HG02642 (cell line): ENCODE measurements at regions not wholly inside any gene's neighbourhood (a gene's known extent, or its start where the extent isn't known, plus 50 kb on each side); places are given as distances from the start of the nearest gene placed in this dataset.

Source experiments
- ATAC-seq: cut with Tn5 transposase; IDR thresholded peaks from one replicate; pipeline ENCODE4 v1.9.1; 2021; ENCODE audit warnings: mild to moderate bottlenecking; ENCODE audit not compliant: unreplicated experiment, poor library complexity

GRCh38 chr6:66838764-66839163 lies 1131.7 kb upstream of the EYS start:
- ATAC-seq, result no peak

GRCh38 chr6:66825539-66825938 lies 1118.5 kb upstream of the EYS start:
- ATAC-seq, result no peak

DNA sequence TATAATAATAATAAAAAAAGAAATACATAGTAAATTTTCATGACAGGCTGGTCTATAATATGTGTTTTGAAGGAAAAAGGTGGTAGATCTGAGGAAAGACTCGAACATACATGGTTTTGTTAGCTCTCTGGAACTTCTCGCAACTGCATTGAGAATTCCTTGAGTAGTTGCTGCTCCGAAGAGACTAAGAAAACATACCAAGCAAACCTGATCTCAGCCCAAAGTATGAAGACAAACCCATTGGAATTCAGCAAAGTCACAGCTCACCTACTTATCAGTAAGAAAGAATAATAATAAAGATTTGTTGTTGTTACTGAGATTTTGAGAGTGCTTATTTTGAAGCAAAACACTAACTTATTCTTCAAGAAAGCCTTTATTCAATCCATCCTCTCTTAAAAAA lies 1107.1 kb upstream of the EYS start:
- ATAC-seq, result no peak

- ATAC-seq, result no peak
Observed at GRCh38 chr6:66808771-66809170, 1101.7 kb upstream of the EYS start.

DNA sequence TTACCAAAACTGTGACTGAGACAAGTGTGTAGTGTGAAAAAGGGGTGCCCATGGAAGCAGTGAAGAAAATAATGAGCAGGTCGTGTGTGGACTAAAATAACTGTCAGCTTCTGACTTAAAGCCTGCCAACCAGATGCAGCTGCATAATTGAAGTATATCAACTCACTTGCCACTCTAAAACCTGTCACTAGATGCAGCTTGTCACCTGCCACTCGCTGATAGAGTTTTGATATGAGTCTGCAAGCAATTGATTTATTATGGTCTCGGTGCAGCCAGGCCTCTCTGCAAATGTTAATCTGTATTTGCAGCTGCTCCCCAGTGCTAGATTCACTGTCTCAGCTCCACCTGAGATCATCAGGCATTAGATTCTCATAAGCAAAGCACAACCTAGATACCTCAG lies 1090.0 kb upstream of the EYS start:
- ATAC-seq, result no peak

DNA sequence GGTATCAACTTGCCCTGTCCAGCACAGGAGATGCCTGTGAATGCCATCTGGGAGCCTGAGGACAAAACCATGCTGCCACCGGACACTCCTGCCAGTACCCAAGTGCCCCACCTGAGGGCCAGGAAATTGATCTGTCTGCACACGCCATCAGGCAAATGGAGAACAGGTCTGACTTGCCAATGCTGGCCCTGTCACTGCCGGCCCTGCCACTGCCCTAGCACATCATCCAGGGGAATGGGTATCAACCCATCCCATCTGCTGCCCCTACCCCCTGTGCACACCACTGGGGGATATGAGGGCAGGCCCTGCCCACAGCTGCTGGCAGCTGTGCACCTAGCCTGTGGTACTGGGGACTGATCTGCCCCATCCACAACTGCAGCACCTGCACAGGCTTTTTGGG lies 1081.6 kb upstream of the EYS start:
- no peak for ATAC-seq

DNA sequence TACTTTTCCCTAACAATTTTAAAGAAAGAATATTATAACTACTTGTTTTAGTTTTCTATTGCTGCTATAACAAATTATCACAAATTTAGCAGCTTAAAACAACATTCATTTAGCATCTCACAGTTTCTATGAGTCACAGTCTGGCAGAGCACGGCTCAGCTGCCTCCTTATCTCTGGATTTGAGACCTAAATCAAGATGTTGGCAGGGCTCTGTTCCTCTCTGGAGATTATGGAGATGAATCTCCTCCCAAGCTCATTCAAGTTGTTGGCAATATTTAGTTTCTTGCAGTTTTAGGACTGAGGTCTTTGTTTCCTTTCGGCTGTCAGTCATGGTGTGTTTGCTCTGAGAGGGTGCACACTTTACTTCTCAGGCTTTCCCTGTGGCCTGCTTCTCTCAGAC lies 1065.8 kb upstream of the EYS start:
- no peak for ATAC-seq

DNA sequence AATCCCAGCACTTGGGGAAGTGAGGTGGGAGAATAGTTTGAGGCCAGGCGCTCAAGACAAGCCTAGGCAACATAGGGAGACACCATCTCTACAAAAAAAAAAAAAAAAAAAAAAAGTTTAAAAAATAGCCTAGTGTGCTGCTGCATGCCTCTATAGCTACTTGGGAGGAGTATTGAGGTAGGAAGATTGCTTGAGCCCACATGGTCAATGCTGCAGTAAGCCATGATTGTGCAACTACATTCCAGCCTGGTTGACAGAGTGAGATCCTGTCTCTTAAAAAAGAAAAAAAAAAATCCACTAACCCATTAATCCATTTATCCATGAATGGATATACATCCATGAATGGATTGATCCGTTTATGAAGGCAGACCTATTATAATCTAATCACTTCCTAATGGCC lies 1064.6 kb upstream of the EYS start:
- no peak for ATAC-seq

- no peak for ATAC-seq
Observed at GRCh38 chr6:66751630-66752029, 1044.6 kb upstream of the EYS start.

- ATAC-seq, result no peak
Observed at GRCh38 chr6:66740346-66740745, 1033.3 kb upstream of the EYS start.

DNA sequence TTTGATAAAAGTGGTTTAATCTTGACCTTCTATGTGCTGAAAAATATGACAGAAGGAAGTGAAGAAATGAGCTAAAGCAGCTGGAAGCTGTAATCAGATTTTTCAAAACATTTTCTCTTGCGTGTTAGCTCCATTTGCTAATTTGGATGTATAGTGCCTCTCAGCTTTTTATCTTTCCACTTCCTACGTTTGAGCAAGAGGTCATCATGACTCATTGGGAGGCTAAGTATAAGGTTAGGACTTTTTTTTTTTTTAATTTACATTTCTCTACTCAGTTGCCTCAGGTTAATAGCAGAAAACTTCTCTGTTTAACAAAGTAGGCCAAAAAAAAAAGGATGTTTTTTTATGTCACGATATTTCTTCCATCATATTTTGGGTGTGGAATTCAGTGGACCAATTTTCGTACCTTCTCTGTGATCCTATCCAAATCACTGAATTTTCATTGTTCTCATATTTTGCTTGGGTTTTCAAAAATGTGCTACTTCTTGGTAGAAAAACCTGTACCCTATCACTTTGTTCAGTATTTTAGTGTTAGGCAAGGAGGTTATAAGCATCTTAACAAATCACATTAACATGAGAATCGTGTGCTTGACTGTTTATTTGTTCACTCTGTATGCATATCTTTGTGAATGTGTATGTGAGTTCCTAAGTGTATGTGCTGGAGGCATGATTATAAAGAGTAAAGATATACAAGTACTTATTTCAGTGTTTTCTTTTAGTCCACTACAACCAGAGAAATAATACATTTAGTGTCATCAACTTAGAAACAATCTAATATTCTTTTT lies 1028.3 kb upstream of the EYS start:
- ATAC-seq, result no peak

- no peak for ATAC-seq
Observed at GRCh38 chr6:66731310-66731709, 1024.3 kb upstream of the EYS start.

DNA sequence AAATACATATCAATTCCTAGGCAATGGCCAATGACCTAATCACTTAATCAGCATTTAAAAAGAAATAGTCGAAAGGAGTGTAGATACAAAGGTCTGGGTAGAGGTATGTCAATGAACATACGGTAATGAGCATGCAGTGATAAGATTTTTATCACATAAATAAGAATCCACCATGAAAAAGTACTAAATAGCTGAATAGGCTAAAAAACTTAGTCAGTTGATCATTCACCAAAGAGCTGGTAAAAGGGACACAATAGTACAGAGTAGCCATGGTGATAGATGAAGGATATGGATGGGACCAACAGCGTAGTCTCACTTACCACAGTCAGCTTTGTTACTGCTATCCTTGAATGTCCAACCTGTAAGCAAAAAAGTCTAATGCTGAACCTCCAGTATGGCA lies 1018.6 kb upstream of the EYS start:
- no peak for ATAC-seq

DNA sequence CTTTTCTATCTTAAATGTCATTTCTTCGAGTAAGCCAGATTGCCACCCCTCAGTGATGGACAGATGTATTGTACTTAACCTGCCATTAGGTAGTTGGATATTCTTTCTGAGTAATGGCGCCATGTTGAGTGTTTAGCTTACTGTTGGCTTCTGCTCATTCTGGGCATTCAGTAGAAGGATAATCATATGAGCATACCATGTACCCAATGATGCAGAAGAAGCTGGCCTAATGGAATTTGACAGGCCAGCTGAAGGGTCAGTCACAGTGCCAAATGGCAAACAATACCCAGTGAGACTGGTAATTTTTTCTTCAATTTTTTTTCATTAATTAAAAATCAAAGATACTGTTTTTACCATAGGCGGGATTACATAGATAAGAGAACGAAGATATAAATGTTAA lies 1010.8 kb upstream of the EYS start:
- ATAC-seq, result no peak

- no peak for ATAC-seq
Observed at GRCh38 chr6:66699385-66699784, 992.4 kb upstream of the EYS start.

DNA sequence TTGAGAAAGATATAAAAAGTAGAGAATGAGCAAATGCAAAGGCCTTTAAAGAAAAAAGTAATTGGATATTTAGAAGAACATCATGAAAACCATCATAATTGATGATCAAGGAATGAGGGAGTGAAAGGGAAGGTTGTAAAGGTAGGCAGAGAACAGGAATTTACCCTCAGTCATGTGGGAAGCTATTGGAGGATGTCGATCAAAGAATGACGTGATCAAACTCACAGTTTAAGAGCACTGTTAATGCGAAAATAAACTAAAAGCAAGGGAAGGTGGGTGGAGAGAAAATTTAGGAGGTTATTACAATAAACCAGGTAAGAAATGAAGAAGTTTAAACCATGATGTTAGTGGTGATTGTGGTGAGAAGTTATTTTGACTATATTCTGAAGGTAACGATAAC lies 982.6 kb upstream of the EYS start:
- no peak for ATAC-seq

GRCh38 chr6:66687611-66688140 lies 980.6 kb upstream of the EYS start:
- ATAC-seq, result no peak

DNA sequence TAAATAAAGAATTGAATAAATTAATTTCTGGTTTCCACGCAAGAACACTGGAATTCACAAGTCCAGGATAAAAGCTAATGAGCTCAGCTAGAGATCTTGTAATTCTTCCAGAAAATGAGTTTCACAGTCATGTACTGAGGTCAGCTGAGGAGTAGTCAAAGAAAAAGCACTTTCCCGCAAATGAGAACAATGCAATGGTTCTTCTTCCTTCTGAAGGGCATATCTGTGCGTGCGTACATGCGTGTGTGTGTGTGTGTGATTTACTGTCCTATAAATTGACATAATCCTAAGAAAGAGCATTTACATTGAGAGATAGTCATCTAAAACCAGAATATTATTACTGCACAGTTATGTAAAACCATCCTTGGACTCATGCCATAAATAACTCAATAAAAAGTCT lies 968.9 kb upstream of the EYS start:
- ATAC-seq, result no peak

DNA sequence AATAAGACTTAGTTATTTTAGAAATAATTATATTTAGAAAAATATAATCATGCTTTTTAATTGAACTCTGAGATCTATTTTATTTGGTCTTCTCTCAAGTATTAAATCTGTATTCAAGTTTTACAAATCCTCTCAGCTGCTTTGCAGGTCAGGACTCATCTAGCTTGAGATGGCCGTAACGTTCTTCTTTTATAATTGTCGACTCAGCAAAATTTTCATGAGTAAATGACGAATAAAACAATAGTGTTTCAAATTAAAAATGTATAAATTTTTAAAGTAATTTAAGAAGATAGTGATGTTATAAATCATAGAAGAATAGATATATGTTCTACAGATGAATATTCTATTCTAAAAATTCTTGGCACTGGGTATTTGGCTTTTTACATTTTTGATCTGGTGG lies 957.1 kb upstream of the EYS start:
- no peak for ATAC-seq

DNA sequence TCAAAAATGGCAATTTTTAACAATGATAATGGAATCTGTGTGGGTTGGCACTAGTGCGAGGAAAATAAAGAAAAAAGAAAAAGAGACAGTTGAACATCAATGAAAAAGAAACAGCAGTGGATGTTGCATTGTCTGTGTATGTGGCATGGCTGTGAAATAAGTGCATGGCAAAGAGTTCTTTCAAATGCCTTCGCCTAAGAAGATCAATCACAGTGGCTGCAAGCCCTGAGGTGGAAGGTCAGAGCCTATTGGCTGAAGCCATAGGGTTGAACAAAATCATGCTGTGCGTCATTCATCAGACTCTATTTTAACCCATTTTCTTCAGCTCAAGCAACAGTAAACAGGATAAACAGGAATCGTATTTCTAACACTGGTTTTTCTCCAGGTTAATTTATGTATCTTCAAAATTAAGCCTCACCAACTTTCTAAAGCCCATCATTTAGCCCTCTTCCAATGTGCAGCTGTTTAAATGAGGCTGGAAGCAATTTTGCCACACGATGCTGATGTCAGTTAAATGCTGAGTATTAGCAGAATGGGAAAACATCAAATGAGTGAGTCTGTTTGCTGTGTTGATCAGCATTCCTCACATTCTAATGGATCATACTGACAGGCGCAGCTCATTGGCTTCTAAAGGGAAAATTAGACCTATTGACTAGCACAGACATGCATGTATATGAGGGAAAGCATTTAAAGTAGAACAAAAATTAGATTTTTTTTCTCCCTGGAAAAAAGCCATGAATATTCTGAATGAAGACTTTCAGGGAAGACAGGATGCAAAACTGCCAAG lies 955.9 kb upstream of the EYS start:
- no peak for ATAC-seq

DNA sequence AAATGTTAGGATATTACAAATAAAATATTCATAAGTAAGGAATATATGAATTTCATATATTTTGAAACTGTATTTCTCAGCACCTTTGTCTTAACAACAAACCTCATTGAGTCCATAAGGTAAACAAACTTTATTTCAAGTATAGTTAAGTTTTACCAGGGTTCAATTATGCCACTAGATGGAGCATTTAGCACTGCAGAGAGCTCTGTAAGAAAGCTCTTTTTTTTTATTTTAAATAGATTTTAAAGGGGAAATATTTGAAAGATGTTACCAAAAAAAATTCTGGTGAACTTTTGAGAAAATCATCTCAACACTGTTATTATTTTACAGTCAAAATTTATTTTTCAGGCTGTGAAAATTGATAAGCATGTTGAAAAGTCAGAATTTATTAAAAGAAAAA lies 955.2 kb upstream of the EYS start:
- ATAC-seq, result no peak

DNA sequence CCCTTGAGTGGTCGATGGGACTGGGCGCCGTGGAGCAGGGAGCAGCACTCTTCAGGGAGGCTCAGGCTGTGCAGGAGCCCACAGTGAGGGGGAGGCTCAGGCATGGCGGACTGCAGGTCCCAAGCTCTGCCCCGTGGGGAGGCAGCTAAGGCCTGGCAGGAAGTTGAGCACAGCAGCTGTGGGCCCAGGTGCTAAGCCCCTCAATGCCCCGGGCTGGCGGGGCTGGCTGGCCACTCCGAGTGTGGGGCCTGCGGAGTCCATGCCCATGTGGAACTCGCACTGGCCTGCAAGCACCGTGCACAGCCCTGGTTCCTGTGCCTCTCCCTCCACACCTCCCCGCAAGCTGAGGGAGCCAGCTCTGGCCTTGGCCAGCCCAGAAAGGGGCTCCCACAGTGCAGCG lies 948.4 kb upstream of the EYS start:
- no peak for ATAC-seq
